Activated T-cell treated with anti-CD3 and anti-CD28 coated beads, Interleukin-2, amount 50 U/mL, for 72 hours (primary cell): ENCODE measurements at regions not wholly inside any gene's neighbourhood (a gene's known extent, or its start where the extent isn't known, plus 50 kb on each side); places are given as distances from the start of the nearest gene placed in this dataset.
"Not testable (repeated sequence)": the region's sequence is repeated elsewhere in the genome, so short reads cannot be mapped to it uniquely, and the experiment has no call there.

Experiments used
- ATAC-seq, 2 donors: fragments of 150-1000 bp; cut with Tn5 transposase; replicated peaks in 1 of 2; 2 replicates each; pipeline ENCODE4 v1.10.0; 2021; ENCODE audit warnings: moderate library complexity in 2 of 2, mild to moderate bottlenecking in 1 of 2
- DNase-seq, 2 donors: peaks; one replicate each; pipeline ENCODE4 v3.0.0; 2021 to 2022; ENCODE audit warnings: mixed read lengths in 1 of 2
- H3K27ac Mint-ChIP-seq: one replicate; pipeline ENCODE4 v1.8.0; 2022; ENCODE audit warnings: mild to moderate bottlenecking, moderate library complexity, mixed read lengths
- H3K27me3 Mint-ChIP-seq: one replicate; pipeline ENCODE4 v1.8.0; 2022; ENCODE audit warnings: low read depth, mixed read lengths
- H3K36me3 Mint-ChIP-seq, 2 donors: one replicate each; pipeline ENCODE4 v1.8.0; 2022; ENCODE audit warnings: mixed read lengths in 2 of 2, mild to moderate bottlenecking in 1 of 2; ENCODE audit not compliant: insufficient read depth in 2 of 2
- H3K4me1 Mint-ChIP-seq: one replicate; pipeline ENCODE4 v1.8.0; 2022; ENCODE audit warnings: low read depth, mixed read lengths
- H3K4me3 Mint-ChIP-seq, 2 donors: one replicate each; pipeline ENCODE4 v1.8.0; 2022; ENCODE audit warnings: mild to moderate bottlenecking in 2 of 2, mixed read lengths in 2 of 2, moderate library complexity in 2 of 2
- H3K9me3 Mint-ChIP-seq, 2 donors: one replicate each; pipeline ENCODE4 v1.8.0; 2022; ENCODE audit warnings: mixed read lengths in 2 of 2

DNA sequence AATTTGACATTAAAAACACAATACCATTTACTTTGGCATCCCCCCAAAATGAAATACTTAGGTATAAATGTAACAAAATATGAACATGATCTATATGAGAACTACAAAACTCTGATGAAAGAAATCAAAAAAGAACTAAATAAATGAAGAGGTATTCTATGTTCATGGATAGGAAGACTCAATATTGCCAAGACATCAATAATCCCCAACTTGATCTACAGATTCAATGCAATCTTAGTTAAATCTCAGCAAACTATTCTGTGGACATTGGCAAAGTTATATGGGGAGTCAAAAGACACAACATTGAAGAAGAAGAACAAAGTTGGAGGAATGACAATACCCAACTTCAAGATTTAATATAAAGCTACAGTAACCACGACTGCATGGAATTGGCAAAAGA is 145.2 kb upstream of the HEY2 start:
- Mint-ChIP-seq H3K36me3 (peaks cover 0 to 2% of the 10 kb centered on the region in 2 donors), H3K9me3 (no peaks in the 10 kb centered on the region), H3K4me3 (no peak overlapping the region), H3K27ac (no peak overlapping the region), H3K27me3 (no peaks in the 10 kb centered on the region), H3K4me1 (no peaks in the 10 kb centered on the region)
- DNase-seq (no peak), ATAC-seq (no peak)

DNA sequence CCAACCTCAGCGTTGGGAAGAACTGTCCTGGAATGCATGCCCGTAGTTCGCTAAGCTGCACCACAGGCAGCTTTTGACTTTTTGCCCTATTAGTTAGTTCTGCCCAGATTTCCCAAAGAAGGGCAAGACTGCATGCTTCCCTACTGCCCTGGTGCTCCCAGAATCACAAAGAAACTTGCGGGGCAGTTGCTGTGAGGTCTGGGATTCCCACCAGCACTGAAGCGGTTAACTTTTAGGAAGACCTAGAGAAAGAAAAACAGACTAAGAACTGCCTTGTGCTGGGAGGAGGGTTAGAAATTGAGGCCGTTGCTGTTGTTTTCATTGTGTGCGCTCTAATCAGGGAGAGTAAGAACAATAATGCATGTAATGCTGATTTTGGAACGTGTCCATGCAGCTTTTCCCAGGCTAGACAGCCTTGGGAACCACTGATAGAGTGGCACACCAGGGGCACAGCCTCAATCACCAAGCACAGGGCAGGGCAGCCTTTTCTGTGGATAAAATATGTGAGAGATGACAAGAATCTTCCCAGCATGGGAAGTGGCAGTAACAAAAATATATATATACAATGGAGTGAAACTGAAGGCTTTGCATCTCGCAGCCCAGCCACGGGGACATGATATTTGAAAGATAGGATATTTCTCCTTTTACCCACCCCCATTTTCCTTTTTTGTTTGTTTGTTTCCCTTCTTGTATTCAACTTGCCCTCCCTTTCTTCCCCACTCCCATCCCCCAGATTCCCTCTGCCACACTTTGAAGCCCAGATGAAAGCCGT is 137.7 kb upstream of the HEY2 start:
- DNase-seq (no peak), ATAC-seq (no peak)
- peaks cover 12% of the 10 kb centered on the region for H3K27me3 Mint-ChIP-seq
- H3K4me1 Mint-ChIP-seq, result no peaks in the 10 kb centered on the region
- no peak overlapping the region for H3K4me3 Mint-ChIP-seq
- H3K36me3 Mint-ChIP-seq, result peaks cover 0 to 2% of the 10 kb centered on the region in 2 donors
- H3K9me3 Mint-ChIP-seq, result no peaks in the 10 kb centered on the region
- H3K27ac Mint-ChIP-seq, result no peak overlapping the region

DNA sequence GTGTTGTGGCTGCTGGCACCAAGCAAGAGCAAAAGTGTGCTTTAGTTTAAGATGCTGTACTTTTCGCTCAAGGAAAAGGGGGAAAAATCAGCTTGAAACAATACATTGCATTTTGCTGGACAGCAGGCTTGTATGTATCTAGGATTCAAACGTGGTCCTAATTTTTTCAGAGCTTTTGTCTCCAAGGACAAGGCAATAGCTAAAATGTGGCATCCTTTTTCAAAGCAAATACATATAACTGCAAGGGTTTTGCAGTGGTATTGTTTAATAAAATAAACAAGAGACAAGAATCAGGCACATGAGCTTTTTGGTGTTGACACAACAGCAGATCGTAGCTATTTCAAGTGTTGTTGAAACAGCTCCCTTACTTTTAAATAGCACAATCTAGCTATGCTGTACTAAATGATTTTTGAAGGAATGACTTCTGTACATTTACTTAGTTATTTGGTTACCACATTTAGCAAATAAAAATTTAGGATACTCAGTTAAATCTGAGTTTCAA is 137.0 kb upstream of the HEY2 start:
- H3K27me3 Mint-ChIP-seq, result peaks cover 12% of the 10 kb centered on the region
- H3K27ac Mint-ChIP-seq, result no peak overlapping the region
- ATAC-seq, result no peak

DNA sequence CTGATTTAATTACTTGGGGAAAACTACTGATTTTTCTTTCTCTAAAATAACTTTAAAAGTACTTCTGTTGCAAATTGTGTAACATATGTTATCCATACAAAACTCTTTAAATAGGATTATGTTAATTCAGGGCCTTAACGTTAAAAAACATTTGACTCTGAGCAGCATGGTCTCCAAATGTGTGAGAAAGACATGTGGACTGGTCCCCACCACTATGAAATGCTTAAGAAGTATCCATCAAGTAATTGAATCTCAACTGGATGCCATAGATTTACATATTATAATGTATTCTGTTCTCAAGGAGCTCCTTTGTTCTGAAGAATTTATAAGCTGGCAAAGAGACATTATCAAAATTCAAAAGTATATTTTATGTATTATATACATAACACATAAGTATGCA is 130.8 kb upstream of the HEY2 start:
- H3K9me3 Mint-ChIP-seq, result no peaks in the 10 kb centered on the region
- no peaks in the 10 kb centered on the region for H3K4me1 Mint-ChIP-seq
- no peak for ATAC-seq
- H3K4me3 Mint-ChIP-seq, result no peak overlapping the region
- DNase-seq, result no peak
- H3K36me3 Mint-ChIP-seq, result no peaks in the 10 kb centered on the region
- no peak overlapping the region for H3K27ac Mint-ChIP-seq
- H3K27me3 Mint-ChIP-seq, result peaks cover 14% of the 10 kb centered on the region

More for the DNA sequence above, 137.0 kb upstream of the HEY2 start:
- DNase-seq, result no peak
- H3K36me3 Mint-ChIP-seq, result peaks cover 0 to 2% of the 10 kb centered on the region in 2 donors
- no peaks in the 10 kb centered on the region for H3K9me3 Mint-ChIP-seq
- H3K4me1 Mint-ChIP-seq, result no peaks in the 10 kb centered on the region
- H3K4me3 Mint-ChIP-seq, result no peak overlapping the region

DNA sequence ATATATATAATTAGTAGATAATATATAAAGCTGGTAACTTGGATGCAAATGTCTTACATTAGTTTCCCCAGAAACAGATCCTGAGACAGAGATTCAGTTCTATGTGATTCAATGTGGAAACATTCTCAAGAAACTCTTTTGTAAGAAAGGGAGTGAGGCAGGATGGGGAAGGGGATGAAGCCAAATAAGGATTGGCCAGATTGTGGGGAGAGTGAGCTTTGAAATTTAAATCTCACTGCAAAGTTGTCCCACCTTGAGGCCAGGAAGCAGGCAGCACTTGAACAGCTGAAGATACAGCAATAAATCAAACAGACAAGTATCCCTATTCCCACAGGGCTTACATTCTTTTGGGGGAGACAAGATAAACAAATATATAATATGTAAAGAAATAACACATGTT is 126.3 kb upstream of the HEY2 start:
- ATAC-seq (no peak), DNase-seq (no peak)
- Mint-ChIP-seq H3K4me3 (no peak overlapping the region), H3K4me1 (no peaks in the 10 kb centered on the region), H3K27me3 (peaks cover 19% of the 10 kb centered on the region), H3K36me3 (no peaks in the 10 kb centered on the region), H3K9me3 (no peaks in the 10 kb centered on the region), H3K27ac (no peak overlapping the region)

DNA sequence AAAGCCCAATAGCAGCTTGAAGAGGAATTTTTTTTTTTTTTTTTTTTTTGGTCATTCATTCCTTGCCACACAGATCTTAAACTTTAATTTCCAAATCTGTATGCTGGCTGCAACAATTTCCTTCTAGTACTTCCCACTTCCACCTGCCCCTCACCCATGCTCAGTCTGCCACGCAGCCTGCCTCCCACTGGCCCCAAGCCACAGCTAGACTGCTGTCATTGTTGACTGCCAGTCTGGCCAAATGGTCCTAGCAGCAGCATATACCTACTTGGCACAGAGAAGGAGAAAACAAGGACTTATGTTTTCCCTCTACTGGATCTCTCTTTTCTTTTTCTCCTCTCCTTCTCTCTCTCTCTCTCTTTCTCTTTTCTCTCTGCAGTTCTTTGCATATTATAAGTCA is 118.3 kb upstream of the HEY2 start:
- ATAC-seq, result no peak
- DNase-seq, result no peak
- H3K4me3 Mint-ChIP-seq, result no peak overlapping the region
- H3K27ac Mint-ChIP-seq, result no peak overlapping the region
- peaks cover 17% of the 10 kb centered on the region for H3K27me3 Mint-ChIP-seq
- H3K36me3 Mint-ChIP-seq, result no peaks in the 10 kb centered on the region
- no peaks in the 10 kb centered on the region for H3K4me1 Mint-ChIP-seq
- no peaks in the 10 kb centered on the region for H3K9me3 Mint-ChIP-seq

DNA sequence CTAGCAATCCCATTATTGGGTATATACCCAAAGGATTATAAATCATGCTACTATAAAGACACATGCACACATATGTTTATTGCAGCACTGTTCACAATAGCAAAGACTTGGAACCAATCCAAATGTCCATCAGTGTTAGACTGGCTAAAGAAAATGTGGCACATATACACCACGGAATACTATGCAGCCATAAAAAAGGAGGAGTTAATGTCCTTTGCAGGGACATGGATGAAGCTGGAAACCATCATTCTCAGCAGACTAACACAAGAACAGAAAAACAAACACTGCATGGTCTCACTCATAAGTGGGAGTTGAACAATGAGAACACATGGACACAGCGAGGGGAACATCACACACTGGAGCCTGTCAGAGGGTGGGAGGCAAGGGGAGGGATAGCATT is 113.4 kb upstream of the HEY2 start:
- DNase-seq, H3K4me3 Mint-ChIP-seq, H3K4me1 Mint-ChIP-seq, H3K9me3 Mint-ChIP-seq, ATAC-seq, H3K36me3 Mint-ChIP-seq, H3K27me3 Mint-ChIP-seq, H3K27ac Mint-ChIP-seq: not testable (repeated sequence)

DNA sequence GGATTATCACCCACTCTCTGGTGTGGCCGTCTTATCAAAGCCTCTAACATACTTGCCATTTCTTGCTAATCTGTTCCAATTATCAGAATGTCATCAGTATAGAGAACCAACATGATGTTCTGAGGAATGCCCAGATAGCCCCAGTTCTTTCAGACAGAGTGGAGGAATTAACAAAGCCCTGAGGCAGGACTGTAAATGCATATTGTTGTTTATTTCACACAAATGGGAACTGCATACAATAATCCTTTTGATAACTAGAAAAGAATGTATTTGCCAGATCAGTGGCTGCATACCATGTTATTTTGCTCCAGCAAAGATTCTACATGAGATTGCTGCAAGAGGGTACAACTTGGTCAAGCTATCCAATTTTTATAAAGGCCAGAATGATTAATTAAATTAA is 112.8 kb upstream of the HEY2 start:
- no peak overlapping the region for H3K4me3 Mint-ChIP-seq
- H3K9me3 Mint-ChIP-seq, result no peaks in the 10 kb centered on the region
- no peaks in the 10 kb centered on the region for H3K36me3 Mint-ChIP-seq
- H3K27ac Mint-ChIP-seq, result no peak overlapping the region
- H3K27me3 Mint-ChIP-seq, result peaks cover 6% of the 10 kb centered on the region
- no peaks in the 10 kb centered on the region for H3K4me1 Mint-ChIP-seq
- DNase-seq (no peak), ATAC-seq (no peak)

DNA sequence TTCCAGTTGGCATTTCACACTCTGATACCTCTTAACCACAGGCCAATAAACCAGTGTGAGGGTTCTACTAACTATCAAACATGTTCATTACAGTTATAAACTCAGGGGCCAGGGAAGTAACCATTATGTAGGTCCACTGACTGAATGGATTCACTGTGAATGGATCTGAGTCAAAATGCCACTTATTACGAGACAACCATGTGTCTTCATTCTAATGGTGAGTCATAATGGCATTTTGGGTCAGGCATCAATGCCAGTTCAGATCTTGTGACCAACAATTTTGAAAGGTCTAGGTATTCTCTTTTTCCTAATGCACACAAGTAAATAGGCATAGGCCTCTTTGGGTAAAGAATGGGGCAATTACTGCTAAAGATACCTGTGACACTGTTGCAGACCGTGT is 112.2 kb upstream of the HEY2 start:
- no peak for ATAC-seq

DNA sequence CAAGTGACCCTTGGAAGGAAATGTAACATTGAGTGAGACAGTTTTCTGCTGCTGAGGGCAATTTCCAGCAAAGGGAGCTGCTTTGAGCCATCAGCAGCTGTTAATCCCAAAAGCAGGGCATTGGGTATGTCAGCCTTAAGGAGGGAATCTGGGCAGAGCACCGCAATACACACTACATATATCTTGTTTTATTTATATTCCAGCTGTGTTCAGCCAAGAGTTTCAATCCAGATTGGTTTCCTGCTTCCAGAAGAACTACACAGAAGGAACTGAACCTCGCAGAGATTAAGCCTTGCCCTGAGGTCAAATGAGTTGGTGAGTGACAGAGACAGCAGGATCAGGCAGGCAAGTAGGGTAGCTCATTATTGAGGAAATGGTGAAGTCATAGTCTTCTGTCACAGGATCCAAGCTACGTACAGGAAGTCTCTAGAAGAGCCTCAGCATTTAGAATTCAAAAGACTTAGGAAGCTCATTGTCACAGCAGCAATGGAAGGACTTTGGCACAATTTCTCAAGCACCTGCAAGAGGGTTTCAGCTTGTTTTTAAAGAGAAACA is 109.9 kb upstream of the HEY2 start:
- no peaks in the 10 kb centered on the region for H3K36me3 Mint-ChIP-seq
- no peaks in the 10 kb centered on the region for H3K4me1 Mint-ChIP-seq
- no peak for ATAC-seq
- no peaks in the 10 kb centered on the region for H3K9me3 Mint-ChIP-seq
- no peak for DNase-seq
- H3K27ac Mint-ChIP-seq, result no peak overlapping the region
- no peak overlapping the region for H3K4me3 Mint-ChIP-seq
- H3K27me3 Mint-ChIP-seq, result peaks cover 6% of the 10 kb centered on the region

More for the DNA sequence above, 112.2 kb upstream of the HEY2 start:
- Mint-ChIP-seq H3K4me1 (no peaks in the 10 kb centered on the region), H3K36me3 (no peaks in the 10 kb centered on the region), H3K27ac (no peak overlapping the region), H3K9me3 (no peaks in the 10 kb centered on the region), H3K27me3 (peaks cover 6% of the 10 kb centered on the region), H3K4me3 (no peak overlapping the region)
- no peak for DNase-seq

DNA sequence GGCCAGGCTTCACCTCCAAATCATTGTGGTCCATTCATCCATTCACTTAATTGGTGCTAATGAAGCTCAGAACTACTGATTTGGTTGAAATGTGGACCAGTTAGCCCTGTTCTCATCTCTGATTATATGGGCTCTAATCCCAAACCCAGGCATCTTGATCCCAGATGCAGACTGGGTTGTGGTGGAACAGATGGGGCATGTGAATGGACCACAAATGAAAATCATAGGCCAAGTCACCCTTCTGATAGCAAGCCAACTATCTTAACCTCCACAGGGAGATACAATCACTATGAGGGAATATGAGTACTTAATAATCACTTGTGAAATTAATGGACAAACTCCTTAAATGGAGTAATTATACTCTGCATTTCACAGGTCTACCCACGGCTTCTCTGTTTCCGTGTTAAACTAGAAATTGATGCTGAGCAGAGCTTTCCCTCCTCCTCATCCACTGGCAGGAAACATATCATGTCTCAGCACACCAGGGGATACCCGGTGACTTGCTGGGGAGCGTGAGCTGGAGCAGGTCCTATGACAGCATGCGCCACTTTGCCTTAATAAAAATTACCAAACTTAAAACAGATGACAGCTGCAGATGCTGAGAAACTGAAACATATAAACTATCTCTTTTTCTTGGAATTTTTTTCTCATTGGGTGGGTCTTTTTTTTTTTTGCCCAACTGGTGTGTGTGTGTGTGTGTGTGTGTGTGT is 108.8 kb upstream of the HEY2 start:
- no peak overlapping the region for H3K27ac Mint-ChIP-seq

DNA sequence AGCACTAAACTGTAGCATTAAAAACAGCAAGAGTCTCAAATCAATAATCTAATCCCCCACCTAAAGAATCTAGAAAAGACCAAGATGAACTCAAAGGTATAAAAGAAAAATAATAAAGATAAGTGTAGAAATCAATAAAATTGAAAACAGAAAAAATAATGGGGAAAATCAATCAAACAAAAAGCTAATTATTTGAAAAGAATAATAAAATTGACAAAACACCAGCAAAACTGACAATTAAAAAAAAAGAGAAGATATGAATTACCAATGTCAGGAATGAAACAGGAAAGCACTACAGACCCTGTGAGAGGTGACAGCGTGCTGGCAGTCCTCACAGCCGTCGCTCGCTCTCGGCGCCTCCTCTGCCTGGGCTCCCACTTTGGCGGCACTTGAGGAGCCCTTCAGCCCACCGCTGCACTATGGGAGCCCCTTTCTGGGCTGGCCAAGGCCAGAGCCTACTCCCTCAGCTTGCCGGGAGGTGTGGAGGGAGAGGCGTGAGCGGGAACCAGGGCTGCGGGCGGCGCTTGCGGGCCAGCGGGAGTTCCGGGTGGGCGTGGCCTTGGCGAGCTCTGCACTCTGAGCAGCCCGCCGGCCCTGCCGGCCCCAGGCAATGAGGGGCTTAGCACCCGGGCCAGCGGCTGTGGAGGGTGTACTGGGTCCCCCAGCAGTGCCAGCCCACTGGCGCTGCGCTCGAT is 105.3 kb upstream of the HEY2 start:
- peaks cover 12% of the 10 kb centered on the region for H3K27me3 Mint-ChIP-seq
- H3K27ac Mint-ChIP-seq, ATAC-seq, H3K4me1 Mint-ChIP-seq, DNase-seq, H3K36me3 Mint-ChIP-seq, H3K9me3 Mint-ChIP-seq, H3K4me3 Mint-ChIP-seq: not testable (repeated sequence)

More for the DNA sequence above, 108.8 kb upstream of the HEY2 start:
- H3K9me3 Mint-ChIP-seq, result no peaks in the 10 kb centered on the region
- H3K4me3 Mint-ChIP-seq, result no peak overlapping the region
- DNase-seq, result no peak
- ATAC-seq, result no peak
- H3K4me1 Mint-ChIP-seq, result no peaks in the 10 kb centered on the region
- no peaks in the 10 kb centered on the region for H3K36me3 Mint-ChIP-seq
- peaks cover 6% of the 10 kb centered on the region for H3K27me3 Mint-ChIP-seq

DNA sequence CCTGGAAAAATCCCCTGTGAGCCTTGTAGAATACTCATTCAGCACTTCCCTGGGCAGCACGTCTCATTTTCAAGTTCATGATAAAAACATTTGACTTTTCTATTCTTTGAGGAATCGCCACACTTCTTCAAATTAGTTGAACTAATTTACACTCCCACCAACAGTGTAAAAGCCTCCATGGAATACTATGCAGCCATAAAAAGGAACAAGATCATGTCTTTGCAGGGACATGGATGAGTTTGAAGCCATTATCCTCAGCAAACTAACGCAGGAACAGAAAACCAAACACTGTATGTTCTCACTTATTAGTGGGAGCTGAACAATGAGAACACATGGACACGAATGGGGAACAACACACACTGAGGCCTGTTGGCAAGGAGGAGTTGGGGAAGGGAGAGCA is 102.0 kb upstream of the HEY2 start:
- Mint-ChIP-seq H3K9me3 (no peaks in the 10 kb centered on the region), H3K4me3 (no peak overlapping the region), H3K27ac (no peak overlapping the region), H3K27me3 (peaks cover 7% of the 10 kb centered on the region), H3K36me3 (no peaks in the 10 kb centered on the region), H3K4me1 (no peaks in the 10 kb centered on the region)
- no peak for DNase-seq
- no peak for ATAC-seq
